ENCODE measurements at regions not wholly inside any gene's neighbourhood (a gene's known extent, or its start where the extent isn't known, plus 50 kb on each side); places are given as distances from the start of the nearest gene placed in this dataset.

- no peak for DNase-seq
- Mint-ChIP-seq H3K4me1 (ENCODE audit: low read depth) (peaks cover 3% of the 10 kb centered on the region), H3K36me3 (ENCODE audit: low read depth) (no peaks in the 10 kb centered on the region)
Measured at GRCh38 chr6:3561725-3562124, 104.9 kb upstream of the SLC22A23 start.

GRCh38 chr6:3560211-3560610 is 103.4 kb upstream of the SLC22A23 start:
- H3K36me3 Mint-ChIP-seq (ENCODE audit: low read depth) = no peaks in the 10 kb centered on the region
- no peak overlapping the region for H3K27ac Mint-ChIP-seq

More at GRCh38 chr6:3561725-3562124, 104.9 kb upstream of the SLC22A23 start:
- Mint-ChIP-seq H3K4me3 (no peak overlapping the region), H3K27ac (no peak overlapping the region), H3K9me3 (no peaks in the 10 kb centered on the region), H3K27me3 (ENCODE audit: insufficient read depth) (peaks cover 25% of the 10 kb centered on the region)
- 0 out of 2 replicates have a peak, but pooled peaks have one; percentile 17 for TF ChIP-seq CTCF (IDR thresholded peaks at IDR 0.05)

GRCh38 chr6:3559561-3559960 is 102.7 kb upstream of the SLC22A23 start:
- H3K27ac Mint-ChIP-seq = no peak overlapping the region

More at GRCh38 chr6:3560211-3560610, 103.4 kb upstream of the SLC22A23 start:
- Mint-ChIP-seq H3K4me3 (no peak overlapping the region), H3K27me3 (ENCODE audit: insufficient read depth) (peaks cover 26% of the 10 kb centered on the region), H3K4me1 (ENCODE audit: low read depth) (no peaks in the 10 kb centered on the region), H3K9me3 (no peaks in the 10 kb centered on the region)
- DNase-seq = no peak
- TF ChIP-seq CTCF (IDR thresholded peaks at IDR 0.05) = no peak

GRCh38 chr6:3557336-3557735 is 100.5 kb upstream of the SLC22A23 start:
- no peaks in the 10 kb centered on the region for H3K4me1 Mint-ChIP-seq (ENCODE audit: low read depth)
- no peak overlapping the region for H3K4me3 Mint-ChIP-seq
- H3K27ac Mint-ChIP-seq = no peak overlapping the region
- peaks cover 28% of the 10 kb centered on the region for H3K27me3 Mint-ChIP-seq (ENCODE audit: insufficient read depth)
- H3K36me3 Mint-ChIP-seq (ENCODE audit: low read depth) = no peaks in the 10 kb centered on the region; the same call in 1 of the 2 replicates
- TF ChIP-seq CTCF (IDR thresholded peaks at IDR 0.05) = no peak
- no peak for DNase-seq
- peaks cover 15% of the 10 kb centered on the region; the same call in 1 of the 2 replicates for H3K9me3 Mint-ChIP-seq

More at GRCh38 chr6:3559561-3559960, 102.7 kb upstream of the SLC22A23 start:
- Mint-ChIP-seq H3K4me3 (no peak overlapping the region), H3K36me3 (ENCODE audit: low read depth) (no peaks in the 10 kb centered on the region), H3K9me3 (no peaks in the 10 kb centered on the region), H3K4me1 (ENCODE audit: low read depth) (no peaks in the 10 kb centered on the region), H3K27me3 (ENCODE audit: insufficient read depth) (peaks cover 26% of the 10 kb centered on the region)
- DNase-seq = no peak
- TF ChIP-seq CTCF (IDR thresholded peaks at IDR 0.05) = no peak

- Mint-ChIP-seq H3K4me3 (no peak overlapping the region), H3K27me3 (ENCODE audit: insufficient read depth) (peaks cover 38% of the 10 kb centered on the region), H3K4me1 (ENCODE audit: low read depth) (no peaks in the 10 kb centered on the region), H3K36me3 (ENCODE audit: low read depth) (no peaks in the 10 kb centered on the region; the same call in 1 of the 2 replicates), H3K27ac (no peak overlapping the region), H3K9me3 (peaks cover 15% of the 10 kb centered on the region; the same call in 1 of the 2 replicates)
- no peak for DNase-seq
- no peak for TF ChIP-seq CTCF (IDR thresholded peaks at IDR 0.05)
Measured at GRCh38 chr6:3553254-3553653, 96.4 kb upstream of the SLC22A23 start.
